ENCODE measurements at regions not wholly inside any gene's neighbourhood (a gene's known extent, or its start where the extent isn't known, plus 50 kb on each side); places are given as distances from the start of the nearest gene placed in this dataset.

GRCh38 chr12:114221136-114221833 is 184.7 kb downstream of the TBX5 start:
- TF ChIP-seq POLR2A (IDR thresholded peaks at IDR 0.05; ENCODE audit: low read length), result no peak
- TF ChIP-seq GATA1 (IDR thresholded peaks at IDR 0.05; ENCODE audit: low read depth, low read length), result no peak
